ENCODE measurements at regions not wholly inside any gene's neighbourhood (a gene's known extent, or its start where the extent isn't known, plus 50 kb on each side); places are given as distances from the start of the nearest gene placed in this dataset.

- Histone ChIP-seq H3K79me2 (ENCODE audit: insufficient read depth, low read depth, low read length) (no peaks in the 10 kb centered on the region), H3K27ac (ENCODE audit: low read depth, low read length, poor library complexity, severe bottlenecking) (no peak overlapping the region), H3K9me2 (ENCODE audit: insufficient read depth, low read length) (no peaks in the 10 kb centered on the region), H3K4me3 (ENCODE audit: low read depth, low read length, poor library complexity, severe bottlenecking) (no peak overlapping the region), H3K4me2 (ENCODE audit: low read length) (no peak overlapping the region), H3K36me3 (ENCODE audit: insufficient read depth, low read length) (no peaks in the 10 kb centered on the region), H2AFZ (ENCODE audit: low read length) (no peak overlapping the region), H3K9me3 (ENCODE audit: low read length) (no peaks in the 10 kb centered on the region), H4K20me1 (ENCODE audit: insufficient read depth, low read length) (no peaks in the 10 kb centered on the region), H3K4me1 (ENCODE audit: insufficient read depth, low read length, poor library complexity, severe bottlenecking) (no peaks in the 10 kb centered on the region)
- no peak for DNase-seq (ENCODE audit: low spot score)
- intact Hi-C loops (cut with micrococcal nuclease; ENCODE audit: unreplicated experiment): no loop called here
- TF ChIP-seq EZH2phosphoT487 (IDR thresholded peaks at IDR 0.05; ENCODE audit: borderline replicate concordance, low read depth, low read length) (no peak), CTCF (conservative IDR thresholded peaks at IDR 0.05; ENCODE audit: low read length) (no peak)
- CTCF ChIA-PET (ENCODE audit: unreplicated experiment): no interaction called here
- BruUV-seq (replicated peaks): no TSS peak
- POLR2A ChIA-PET: interaction anchor here (0.6 kb wide), 1 partner anchor 1428 kb away, joined by 4 read pairs; no protein-coding TSS in a partner anchor
These were observed 1501.1 kb upstream of the PIK3C3 start for GRCh38 chr18:40453903-40454302.

GRCh38 chr18:40452599-40452998 lies 1502.4 kb upstream of the PIK3C3 start:
- no peak for DNase-seq (ENCODE audit: low spot score)
- no peak overlapping the region for H3K4me2 ChIP-seq (ENCODE audit: low read length)
- BruUV-seq (replicated peaks): no TSS peak
- H3K4me3 ChIP-seq (ENCODE audit: low read depth, low read length, poor library complexity, severe bottlenecking): no peak overlapping the region
- no peak overlapping the region for H2AFZ ChIP-seq (ENCODE audit: low read length)
- TF ChIP-seq CTCF (conservative IDR thresholded peaks at IDR 0.05; ENCODE audit: low read length) (no peak), EZH2phosphoT487 (IDR thresholded peaks at IDR 0.05; ENCODE audit: borderline replicate concordance, low read depth, low read length) (no peak)
- no peaks in the 10 kb centered on the region for H3K9me2 ChIP-seq (ENCODE audit: insufficient read depth, low read length)
- intact Hi-C loops (cut with micrococcal nuclease; ENCODE audit: unreplicated experiment): no loop called here
- H4K20me1 ChIP-seq (ENCODE audit: insufficient read depth, low read length): no peaks in the 10 kb centered on the region
- no peaks in the 10 kb centered on the region for H3K9me3 ChIP-seq (ENCODE audit: low read length)
- no peak overlapping the region for H3K27ac ChIP-seq (ENCODE audit: low read depth, low read length, poor library complexity, severe bottlenecking)
- H3K4me1 ChIP-seq (ENCODE audit: insufficient read depth, low read length, poor library complexity, severe bottlenecking): no peaks in the 10 kb centered on the region
- ChIA-PET CTCF (ENCODE audit: unreplicated experiment) (no interaction called here), POLR2A (no interaction called here)
- H3K36me3 ChIP-seq (ENCODE audit: insufficient read depth, low read length): no peaks in the 10 kb centered on the region
- no peaks in the 10 kb centered on the region for H3K79me2 ChIP-seq (ENCODE audit: insufficient read depth, low read depth, low read length)

GRCh38 chr18:40450751-40451150 lies 1504.3 kb upstream of the PIK3C3 start:
- intact Hi-C loops (cut with micrococcal nuclease; ENCODE audit: unreplicated experiment): no loop called here
- no peak overlapping the region for H3K4me2 ChIP-seq (ENCODE audit: low read length)

More at GRCh38 chr18:40450751-40451150, 1504.3 kb upstream of the PIK3C3 start:
- no peak for DNase-seq (ENCODE audit: low spot score)
- no peaks in the 10 kb centered on the region for H3K9me3 ChIP-seq (ENCODE audit: low read length)
- no peak overlapping the region for H2AFZ ChIP-seq (ENCODE audit: low read length)
- H3K79me2 ChIP-seq (ENCODE audit: insufficient read depth, low read depth, low read length): no peaks in the 10 kb centered on the region
- CTCF ChIA-PET (ENCODE audit: unreplicated experiment): no interaction called here
- no peak overlapping the region for H3K27ac ChIP-seq (ENCODE audit: low read depth, low read length, poor library complexity, severe bottlenecking)
- H3K4me1 ChIP-seq (ENCODE audit: insufficient read depth, low read length, poor library complexity, severe bottlenecking): no peaks in the 10 kb centered on the region
- no peak for TF ChIP-seq EZH2phosphoT487 (IDR thresholded peaks at IDR 0.05; ENCODE audit: borderline replicate concordance, low read depth, low read length)
- no peak for TF ChIP-seq CTCF (conservative IDR thresholded peaks at IDR 0.05; ENCODE audit: low read length)
- H4K20me1 ChIP-seq (ENCODE audit: insufficient read depth, low read length): no peaks in the 10 kb centered on the region
- H3K9me2 ChIP-seq (ENCODE audit: insufficient read depth, low read length): no peaks in the 10 kb centered on the region
- no TSS peak for BruUV-seq (replicated peaks)
- H3K4me3 ChIP-seq (ENCODE audit: low read depth, low read length, poor library complexity, severe bottlenecking): no peak overlapping the region
- no peaks in the 10 kb centered on the region for H3K36me3 ChIP-seq (ENCODE audit: insufficient read depth, low read length)
- POLR2A ChIA-PET: no interaction called here
